ENCODE measurements at regions not wholly inside any gene's neighbourhood (a gene's known extent, or its start where the extent isn't known, plus 50 kb on each side); places are given as distances from the start of the nearest gene placed in this dataset.

DNA sequence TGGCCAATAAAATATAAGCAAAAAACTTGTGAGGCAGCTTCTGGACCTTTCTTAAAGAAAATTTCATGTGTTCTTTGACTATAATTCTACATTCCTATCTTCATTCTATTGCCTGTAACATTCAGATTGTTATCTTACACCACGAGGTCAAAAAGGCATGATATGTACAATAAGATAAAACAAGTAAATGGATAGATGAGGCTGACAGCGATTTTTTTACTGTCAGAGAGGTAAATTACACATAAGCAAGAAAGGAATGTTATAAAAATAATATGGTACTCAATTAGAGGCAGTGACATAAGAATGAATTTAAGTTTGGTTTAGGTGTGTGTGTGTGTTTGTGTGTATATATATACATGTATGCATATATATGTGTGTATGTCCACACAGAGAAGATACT lies 660.0 kb downstream of the C12orf50 start:
- TF ChIP-seq, protein P1, sequence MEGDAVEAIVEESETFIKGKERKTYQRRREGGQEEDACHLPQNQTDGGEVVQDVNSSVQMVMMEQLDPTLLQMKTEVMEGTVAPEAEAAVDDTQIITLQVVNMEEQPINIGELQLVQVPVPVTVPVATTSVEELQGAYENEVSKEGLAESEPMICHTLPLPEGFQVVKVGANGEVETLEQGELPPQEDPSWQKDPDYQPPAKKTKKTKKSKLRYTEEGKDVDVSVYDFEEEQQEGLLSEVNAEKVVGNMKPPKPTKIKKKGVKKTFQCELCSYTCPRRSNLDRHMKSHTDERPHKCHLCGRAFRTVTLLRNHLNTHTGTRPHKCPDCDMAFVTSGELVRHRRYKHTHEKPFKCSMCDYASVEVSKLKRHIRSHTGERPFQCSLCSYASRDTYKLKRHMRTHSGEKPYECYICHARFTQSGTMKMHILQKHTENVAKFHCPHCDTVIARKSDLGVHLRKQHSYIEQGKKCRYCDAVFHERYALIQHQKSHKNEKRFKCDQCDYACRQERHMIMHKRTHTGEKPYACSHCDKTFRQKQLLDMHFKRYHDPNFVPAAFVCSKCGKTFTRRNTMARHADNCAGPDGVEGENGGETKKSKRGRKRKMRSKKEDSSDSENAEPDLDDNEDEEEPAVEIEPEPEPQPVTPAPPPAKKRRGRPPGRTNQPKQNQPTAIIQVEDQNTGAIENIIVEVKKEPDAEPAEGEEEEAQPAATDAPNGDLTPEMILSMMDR (IDR thresholded peaks at IDR 0.05): no peak
- TF ChIP-seq POLR2A (IDR thresholded peaks at IDR 0.05): no peak
